Muscle layer of colon (tissue), 2 donors: ENCODE measurements at regions not wholly inside any gene's neighbourhood (a gene's known extent, or its start where the extent isn't known, plus 50 kb on each side); places are given as distances from the start of the nearest gene placed in this dataset.
"Not testable (repeated sequence)": the region's sequence is repeated elsewhere in the genome, so short reads cannot be mapped to it uniquely, and the experiment has no call there.

ENCODE experiments used
- H3K27ac ChIP-seq: one replicate; pipeline ENCODE4 v1.7.0; 2013; ENCODE audit warnings: low read depth, mild to moderate bottlenecking, low read length, moderate library complexity
- H3K27me3 ChIP-seq, 2 donors: one replicate each; pipeline ENCODE4 v1.7.0; 2013; ENCODE audit warnings: low read length in 2 of 2, mild to moderate bottlenecking in 2 of 2; ENCODE audit not compliant: insufficient read depth in 2 of 2, control insufficient read depth in 1 of 2
- H3K36me3 ChIP-seq: one replicate; pipeline ENCODE4 v1.7.0; 2013; ENCODE audit warnings: mild to moderate bottlenecking, low read length; ENCODE audit not compliant: insufficient read depth
- H3K4me1 ChIP-seq: one replicate; pipeline ENCODE4 v1.7.0; 2013; ENCODE audit warnings: mild to moderate bottlenecking, low read length; ENCODE audit not compliant: insufficient read depth
- H3K4me3 ChIP-seq, 2 donors: one replicate each; pipeline ENCODE4 v1.7.0; 2013; ENCODE audit warnings: low read length in 2 of 2, low read depth in 1 of 2, mild to moderate bottlenecking in 1 of 2, moderate library complexity in 1 of 2
- H3K9ac ChIP-seq: one replicate; pipeline ENCODE4 v1.7.0; 2013; ENCODE audit warnings: low read length
- H3K9me3 ChIP-seq: one replicate; pipeline ENCODE4 v1.7.0; 2013; ENCODE audit warnings: mild to moderate bottlenecking, low read length
- donor health status: abdominal sarcoma.
- donor health status: Adenocarcinoma of cecum.

GRCh38 chr10:63675171-63675570, 154.0 kb downstream of the REEP3 start:
- no peaks in the 10 kb centered on the region for H3K27me3 ChIP-seq
- H3K27ac ChIP-seq: no peak overlapping the region
- H3K9me3 ChIP-seq: no peaks in the 10 kb centered on the region

GRCh38 chr10:63677001-63677400, 155.8 kb downstream of the REEP3 start:
- no peaks in the 10 kb centered on the region for H3K27me3 ChIP-seq
- no peak overlapping the region for H3K27ac ChIP-seq
- no peak overlapping the region for H3K4me3 ChIP-seq
- no peaks in the 10 kb centered on the region for H3K9me3 ChIP-seq
- peaks cover 7% of the 10 kb centered on the region for H3K4me1 ChIP-seq
- H3K36me3 ChIP-seq: no peaks in the 10 kb centered on the region
- no peak overlapping the region for H3K9ac ChIP-seq

More at GRCh38 chr10:63675171-63675570, 154.0 kb downstream of the REEP3 start:
- Histone ChIP-seq H3K36me3 (no peaks in the 10 kb centered on the region), H3K4me3 (no peak overlapping the region), H3K9ac (no peak overlapping the region), H3K4me1 (peaks cover 24% of the 10 kb centered on the region)

DNA sequence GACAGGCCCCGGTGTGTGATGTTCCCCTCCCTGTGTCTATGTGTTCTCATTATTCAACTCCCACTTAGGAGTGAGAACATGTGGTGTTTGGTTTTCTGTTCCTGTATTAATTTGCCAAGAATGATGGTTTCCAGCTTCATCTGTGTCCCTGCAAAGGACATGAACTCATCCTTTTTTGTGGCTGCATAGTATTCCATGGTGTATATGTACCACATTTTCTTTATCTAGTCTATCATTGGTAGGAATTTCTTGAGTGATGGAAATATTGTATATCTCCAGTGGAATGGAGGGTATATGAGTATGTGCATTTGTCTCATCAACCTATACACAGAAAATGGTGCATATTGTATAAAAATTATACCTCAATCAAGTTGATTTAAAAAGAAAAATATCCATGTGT, 159.3 kb downstream of the REEP3 start:
- not testable (repeated sequence) for H3K9ac ChIP-seq, H3K4me1 ChIP-seq, H3K36me3 ChIP-seq, H3K27ac ChIP-seq, H3K4me3 ChIP-seq, H3K9me3 ChIP-seq, H3K27me3 ChIP-seq

GRCh38 chr10:63681993-63682697, 160.9 kb downstream of the REEP3 start:
- Histone ChIP-seq H3K4me1 (no peaks in the 10 kb centered on the region), H3K9me3 (no peaks in the 10 kb centered on the region), H3K27me3 (no peaks in the 10 kb centered on the region), H3K27ac (no peak overlapping the region), H3K36me3 (no peaks in the 10 kb centered on the region), H3K9ac (no peak overlapping the region), H3K4me3 (no peak overlapping the region)

DNA sequence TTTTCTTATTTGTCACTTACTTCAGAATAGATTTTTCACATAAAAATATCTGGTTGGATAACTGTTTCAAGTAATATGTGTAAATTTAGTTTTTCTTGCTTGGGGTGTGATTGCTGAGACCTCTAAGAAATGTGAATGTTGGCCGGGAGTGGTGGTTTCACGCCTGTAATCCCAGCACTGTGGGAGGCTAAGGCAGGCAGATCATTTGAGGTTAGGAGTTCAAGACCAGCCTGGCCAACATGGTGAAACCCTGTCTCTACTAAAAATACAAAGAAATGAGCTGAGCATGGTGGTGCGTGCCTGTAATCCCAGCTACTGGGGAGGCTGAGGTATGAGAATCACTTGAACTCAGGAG, 161.5 kb downstream of the REEP3 start:
- not testable (repeated sequence) for H3K27me3 ChIP-seq, H3K27ac ChIP-seq, H3K36me3 ChIP-seq, H3K9me3 ChIP-seq, H3K4me1 ChIP-seq, H3K9ac ChIP-seq, H3K4me3 ChIP-seq

GRCh38 chr10:63683223-63683622, 162.0 kb downstream of the REEP3 start:
- no peaks in the 10 kb centered on the region for H3K27me3 ChIP-seq
- H3K9me3 ChIP-seq: no peaks in the 10 kb centered on the region
- H3K36me3 ChIP-seq: no peaks in the 10 kb centered on the region
- no peak overlapping the region for H3K4me3 ChIP-seq
- no peaks in the 10 kb centered on the region for H3K4me1 ChIP-seq
- H3K27ac ChIP-seq: no peak overlapping the region
- no peak overlapping the region for H3K9ac ChIP-seq

DNA sequence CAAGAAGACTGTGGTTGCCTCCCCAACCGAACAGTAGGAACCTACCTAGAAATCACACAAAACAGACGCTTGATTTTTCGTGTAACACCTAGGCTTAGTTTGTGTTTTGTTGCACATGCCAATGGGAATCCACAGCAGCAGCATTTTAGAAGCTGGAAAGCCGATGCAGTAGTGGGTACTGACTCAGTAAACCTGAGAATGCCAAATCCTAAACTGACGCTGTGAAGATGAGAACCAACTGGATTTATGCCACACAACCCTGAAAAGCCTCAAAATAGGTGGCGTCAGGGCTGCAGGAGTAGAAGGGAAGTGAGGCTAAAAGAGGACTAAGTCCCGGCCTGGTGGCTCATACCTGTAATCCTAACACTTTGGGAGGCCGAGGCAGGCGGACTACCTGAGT, 162.5 kb downstream of the REEP3 start:
- Histone ChIP-seq H3K9me3 (no peaks in the 10 kb centered on the region), H3K4me1 (no peaks in the 10 kb centered on the region), H3K27ac (no peak overlapping the region), H3K36me3 (no peaks in the 10 kb centered on the region), H3K4me3 (no peak overlapping the region), H3K27me3 (no peaks in the 10 kb centered on the region), H3K9ac (no peak overlapping the region)

DNA sequence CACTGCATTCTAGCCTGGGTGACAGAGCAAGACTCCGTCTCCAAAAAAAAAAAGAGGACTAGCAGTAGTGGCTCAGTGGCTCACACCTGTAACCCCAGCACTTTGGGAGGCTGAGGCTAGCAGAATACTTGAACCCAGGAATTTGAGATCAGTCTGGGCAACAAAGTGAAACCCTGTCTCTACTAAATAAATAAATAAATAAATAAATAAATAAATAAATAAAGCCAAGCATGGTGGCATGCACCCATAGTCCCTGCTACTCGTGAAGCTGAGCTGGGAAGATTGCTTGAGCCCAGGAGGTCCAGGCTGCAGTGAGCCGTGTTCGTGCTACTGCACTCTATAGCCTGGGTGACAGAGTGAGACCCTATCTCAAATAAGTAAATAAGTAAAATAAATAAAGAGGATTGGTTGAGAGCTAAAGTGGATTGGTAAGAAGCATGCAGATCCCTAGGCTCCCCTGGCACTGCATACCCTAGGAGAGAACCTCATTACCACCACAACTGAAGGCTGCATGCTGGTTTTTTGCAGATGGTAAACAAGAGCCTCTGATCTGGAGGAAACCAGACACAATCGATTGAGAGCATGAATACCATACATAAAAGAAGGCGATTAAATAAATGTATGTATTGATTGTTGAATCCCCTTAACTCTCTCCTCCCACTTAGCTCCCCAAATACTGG, 163.2 kb downstream of the REEP3 start:
- Histone ChIP-seq H3K9ac (no peak overlapping the region), H3K4me1 (no peaks in the 10 kb centered on the region), H3K4me3 (no peak overlapping the region), H3K27me3 (no peaks in the 10 kb centered on the region), H3K36me3 (no peaks in the 10 kb centered on the region), H3K9me3 (no peaks in the 10 kb centered on the region), H3K27ac (no peak overlapping the region)

DNA sequence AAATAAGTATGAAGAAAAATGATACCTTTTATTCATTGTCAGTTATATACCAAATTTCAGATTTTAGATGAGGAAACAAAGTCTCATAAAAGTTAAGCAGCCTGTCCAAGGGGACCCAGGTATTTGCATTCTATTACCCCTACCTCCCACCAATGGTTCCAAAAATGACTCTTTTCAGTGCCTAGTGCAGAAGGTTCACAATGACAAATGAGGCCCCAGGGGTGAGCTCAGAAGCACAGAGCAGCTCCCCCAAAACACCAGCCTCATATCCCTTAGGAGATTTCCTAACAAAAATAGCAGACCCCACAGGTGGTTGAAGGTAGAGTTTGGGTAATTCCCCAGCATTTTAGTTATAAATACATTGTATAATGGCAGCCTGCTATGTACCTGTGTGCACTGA, 168.6 kb downstream of the REEP3 start:
- H3K36me3 ChIP-seq: no peaks in the 10 kb centered on the region
- H3K9me3 ChIP-seq: no peaks in the 10 kb centered on the region
- H3K4me3 ChIP-seq: no peak overlapping the region
- no peaks in the 10 kb centered on the region for H3K4me1 ChIP-seq
- H3K27me3 ChIP-seq: no peaks in the 10 kb centered on the region
- no peak overlapping the region for H3K9ac ChIP-seq
- H3K27ac ChIP-seq: no peak overlapping the region

GRCh38 chr10:63692220-63692896, 171.2 kb downstream of the REEP3 start:
- H3K27me3 ChIP-seq: no peaks in the 10 kb centered on the region
- H3K36me3 ChIP-seq: no peaks in the 10 kb centered on the region
- no peak overlapping the region for H3K4me3 ChIP-seq
- no peak overlapping the region for H3K27ac ChIP-seq
- no peaks in the 10 kb centered on the region for H3K4me1 ChIP-seq
- no peaks in the 10 kb centered on the region for H3K9me3 ChIP-seq
- H3K9ac ChIP-seq: no peak overlapping the region

DNA sequence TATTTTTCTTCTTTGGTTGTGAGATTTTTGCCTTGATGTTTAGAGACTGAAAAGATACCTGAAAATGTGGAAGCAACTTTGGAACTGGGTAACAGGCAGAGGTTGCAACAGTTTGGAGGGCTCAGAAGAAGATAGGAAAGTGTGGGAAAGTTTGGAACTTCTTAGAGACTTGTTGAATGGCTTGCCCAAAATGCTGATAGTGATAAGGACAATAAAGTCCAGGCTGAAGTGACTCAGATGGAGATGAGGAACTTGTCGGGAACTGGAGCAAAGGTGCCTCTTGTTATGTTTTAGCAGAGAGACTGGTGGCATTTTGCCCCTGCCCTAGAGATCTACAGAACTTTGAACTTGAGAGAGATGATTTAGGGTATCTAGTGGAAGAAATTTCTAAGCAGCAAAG, 171.8 kb downstream of the REEP3 start:
- not testable (repeated sequence) for H3K4me1 ChIP-seq, H3K27me3 ChIP-seq, H3K36me3 ChIP-seq, H3K9ac ChIP-seq, H3K4me3 ChIP-seq, H3K27ac ChIP-seq, H3K9me3 ChIP-seq

DNA sequence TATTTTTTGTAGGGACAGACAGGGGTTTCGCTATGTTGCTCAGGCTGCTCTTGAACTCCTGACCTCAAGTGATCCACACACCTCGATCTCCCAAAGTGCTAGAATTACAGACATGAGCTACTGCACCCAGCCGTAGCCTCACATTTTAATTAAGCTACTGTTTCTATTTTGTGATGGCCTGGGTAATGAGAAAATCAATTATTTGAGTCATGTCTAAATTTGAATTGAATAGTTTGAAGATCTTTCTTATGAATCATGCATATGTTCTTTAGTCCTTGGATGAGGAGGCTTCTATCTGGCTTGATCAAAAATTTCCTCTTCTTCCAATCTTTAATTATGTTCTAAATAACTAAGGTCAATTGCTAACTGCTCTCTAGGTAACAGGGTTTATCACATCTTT, 175.0 kb downstream of the REEP3 start:
- Histone ChIP-seq H3K27me3 (no peaks in the 10 kb centered on the region), H3K36me3 (no peaks in the 10 kb centered on the region), H3K9me3 (no peaks in the 10 kb centered on the region), H3K9ac (no peak overlapping the region), H3K27ac (no peak overlapping the region), H3K4me1 (peaks cover 23% of the 10 kb centered on the region), H3K4me3 (no peak overlapping the region)
